Neural cell (in vitro differentiated cells): ENCODE measurements at regions not wholly inside any gene's neighbourhood (a gene's known extent, or its start where the extent isn't known, plus 50 kb on each side); places are given as distances from the start of the nearest gene placed in this dataset.

Experiments
- CTCF ChIP-seq: fragments of 450-650 bp; IDR thresholded peaks from 2 replicates; pipeline ENCODE4 v1.5.1; 2014; ENCODE audit warnings: antibody characterized with exemption, mild to moderate bottlenecking, moderate library complexity; ENCODE audit not compliant: poor library complexity, severe bottlenecking
- EP300 ChIP-seq: fragments of 450-650 bp; conservative IDR thresholded peaks from 2 replicates; pipeline ENCODE4 v1.6.1; 2014; ENCODE audit warnings: antibody characterized with exemption, mild to moderate bottlenecking, moderate library complexity; ENCODE audit not compliant: poor library complexity, severe bottlenecking
- EZH2 ChIP-seq: fragments of 200-600, 300-800 bp; shearing (Covaris generic), sonication (generic); IDR thresholded peaks from 2 replicates; pipeline ENCODE4 v1.6.1; 2014; ENCODE audit warnings: antibody characterized with exemption, low read length, borderline replicate concordance, mild to moderate bottlenecking; ENCODE audit not compliant: insufficient read depth, poor library complexity, severe bottlenecking
- MXI1 ChIP-seq: fragments of 450-650 bp; conservative IDR thresholded peaks from 2 replicates; pipeline ENCODE4 v1.6.1; 2014; ENCODE audit warnings: antibody characterized with exemption, mild to moderate bottlenecking; ENCODE audit not compliant: poor library complexity, severe bottlenecking
- POLR2AphosphoS5 ChIP-seq: IDR thresholded peaks from 2 replicates; pipeline ENCODE4 v1.6.1; 2012
- RAD21 ChIP-seq: fragments of 450-650 bp; conservative IDR thresholded peaks from 2 replicates; pipeline ENCODE4 v1.6.1; 2014; ENCODE audit warnings: antibody characterized with exemption, mild to moderate bottlenecking, moderate library complexity
- REST ChIP-seq: IDR thresholded peaks from 2 replicates; pipeline ENCODE4 v1.6.1; 2012; ENCODE audit warnings: borderline replicate concordance
- SMC3 ChIP-seq: fragments of 450-650 bp; conservative IDR thresholded peaks from 2 replicates; pipeline ENCODE4 v1.6.1; 2014; ENCODE audit warnings: antibody characterized with exemption, mild to moderate bottlenecking, moderate library complexity; ENCODE audit not compliant: poor library complexity
- TAF1 ChIP-seq: IDR thresholded peaks from 2 replicates; pipeline ENCODE4 v1.6.1; 2012; ENCODE audit warnings: low read depth

- TF ChIP-seq EZH2 (no peak), CTCF (no peak), EP300 (no peak), TAF1 (no peak), RAD21 (no peak), MXI1 (no peak), POLR2AphosphoS5 (no peak), SMC3 (no peak), REST (no peak)
Observed at GRCh38 chr20:60255415-60255814, 297.2 kb downstream of the CDH26 start.
